NOMO-1 (cell line): ENCODE measurements at regions not wholly inside any gene's neighbourhood (a gene's known extent, or its start where the extent isn't known, plus 50 kb on each side); places are given as distances from the start of the nearest gene placed in this dataset.

ENCODE experiments used
- DNase-seq, 2 experiments: peaks; one replicate each; lab custom pipeline; 2025; ENCODE audit not compliant: unreplicated experiment in 2 of 2; lab: John Stamatoyannopoulos, UW

DNA sequence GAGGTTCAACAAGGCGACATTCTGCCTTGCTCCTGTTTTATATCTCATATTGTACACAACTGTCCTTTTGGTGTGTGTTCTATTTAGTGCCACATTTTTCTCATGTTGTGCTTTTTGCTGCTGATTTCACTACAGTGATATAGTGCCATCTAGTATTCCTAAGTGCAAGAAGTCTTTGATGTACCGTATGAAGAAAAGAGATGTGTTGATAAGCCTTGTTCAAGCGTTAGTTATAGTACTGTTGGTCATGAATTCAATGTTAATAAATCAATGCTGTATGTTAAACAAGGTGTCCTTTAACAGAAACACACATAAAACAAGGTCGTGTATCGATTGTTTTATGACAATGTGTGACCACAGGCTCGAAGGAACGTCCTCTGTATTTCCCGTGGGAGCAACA is 939.4 kb downstream of the GATA3 start:
- DNase-seq: no peak

DNA sequence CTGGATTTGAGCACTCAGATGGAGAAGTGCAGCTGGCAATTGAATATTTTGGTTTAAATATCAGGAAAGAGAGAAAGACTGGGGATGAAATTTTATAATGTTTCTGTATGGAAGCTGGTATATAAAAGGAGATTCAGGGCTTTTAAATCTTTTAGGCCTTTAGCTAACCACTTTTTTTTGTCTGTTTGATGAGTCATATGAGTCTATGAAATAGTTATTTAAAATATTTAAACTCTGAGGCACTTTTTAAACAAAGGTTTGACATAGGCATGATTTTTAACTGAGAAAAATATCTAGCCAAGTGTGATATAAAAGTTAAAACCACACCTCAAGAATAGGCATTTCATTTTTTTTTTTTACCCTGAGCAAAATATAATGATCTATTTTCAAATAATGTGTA is 944.3 kb downstream of the GATA3 start:
- no peak for DNase-seq

DNA sequence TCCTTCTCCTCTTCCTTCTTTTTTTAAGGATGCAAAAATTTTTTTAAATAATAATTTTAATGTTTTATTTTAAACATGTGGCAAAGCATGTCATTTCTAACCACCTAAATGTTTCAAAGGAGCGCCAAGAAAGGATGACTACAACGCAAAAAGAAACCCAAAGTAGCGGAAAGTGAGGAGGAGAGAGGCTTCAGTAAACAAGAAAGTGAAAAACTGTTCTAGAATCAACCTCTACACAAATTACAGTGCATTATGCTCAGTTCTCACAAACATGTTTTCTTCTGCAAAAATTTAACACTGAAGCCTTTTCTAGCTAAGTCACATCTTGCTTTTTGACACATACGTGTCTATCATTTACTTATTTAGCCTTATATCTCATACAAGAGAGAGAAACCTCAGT is 948.6 kb downstream of the GATA3 start:
- DNase-seq: no peak

DNA sequence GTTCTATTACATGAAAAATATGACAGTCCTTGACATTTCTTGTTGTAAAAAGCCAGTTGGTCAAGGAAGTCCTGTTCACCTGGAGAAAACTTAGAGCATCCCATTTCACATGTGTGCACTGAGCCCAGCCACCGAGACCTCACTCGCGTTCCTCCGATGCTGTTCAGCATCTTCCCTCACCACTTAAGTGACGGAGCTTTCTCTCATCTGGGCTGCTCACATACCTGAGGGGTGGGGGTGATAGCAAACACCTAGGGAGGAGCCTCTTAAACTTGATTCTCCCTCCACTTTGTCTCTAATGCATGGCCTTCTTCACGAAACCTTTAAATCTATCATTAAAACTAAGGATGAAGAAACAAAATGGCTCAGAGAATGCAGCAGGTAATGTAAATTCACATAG is 950.2 kb downstream of the GATA3 start:
- DNase-seq: no peak

DNA sequence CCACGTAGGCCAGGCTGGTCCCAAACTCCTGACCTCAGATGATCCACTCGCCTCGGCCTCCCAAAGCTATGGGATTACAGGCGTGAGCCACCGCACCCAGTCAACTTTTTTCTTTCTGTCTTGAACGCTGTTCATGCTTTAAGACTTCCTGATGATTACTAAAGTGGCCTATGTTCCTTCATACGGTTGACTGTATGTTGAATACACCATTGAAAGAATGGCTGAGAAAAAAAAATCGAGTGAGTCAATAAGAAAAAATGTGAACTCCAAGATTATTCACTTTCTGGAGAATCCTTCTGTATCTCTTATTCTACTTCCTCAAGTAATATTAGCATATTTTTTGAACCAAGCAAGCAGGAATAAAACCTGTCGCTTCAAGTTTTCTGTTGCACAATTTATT is 955.0 kb downstream of the GATA3 start:
- DNase-seq: no peak

DNA sequence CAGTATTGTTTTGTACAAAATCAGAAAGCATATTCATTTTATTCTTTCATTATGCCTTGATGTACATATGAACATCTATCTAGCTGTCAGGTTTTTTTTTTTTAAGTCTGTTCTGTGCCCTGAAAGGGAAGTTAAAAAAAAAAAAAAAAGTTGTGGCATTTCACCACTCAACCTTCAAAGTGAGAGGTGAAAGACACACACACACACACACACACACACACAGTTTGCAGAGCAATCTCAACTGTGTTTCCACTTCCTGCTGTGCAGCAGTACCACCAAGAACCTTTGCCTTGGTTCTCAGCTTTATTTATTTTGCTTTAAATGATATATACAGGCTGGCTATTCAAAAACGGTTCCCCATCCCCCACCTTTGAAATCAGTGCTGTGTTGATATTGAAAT is 955.6 kb downstream of the GATA3 start:
- DNase-seq: no peak

DNA sequence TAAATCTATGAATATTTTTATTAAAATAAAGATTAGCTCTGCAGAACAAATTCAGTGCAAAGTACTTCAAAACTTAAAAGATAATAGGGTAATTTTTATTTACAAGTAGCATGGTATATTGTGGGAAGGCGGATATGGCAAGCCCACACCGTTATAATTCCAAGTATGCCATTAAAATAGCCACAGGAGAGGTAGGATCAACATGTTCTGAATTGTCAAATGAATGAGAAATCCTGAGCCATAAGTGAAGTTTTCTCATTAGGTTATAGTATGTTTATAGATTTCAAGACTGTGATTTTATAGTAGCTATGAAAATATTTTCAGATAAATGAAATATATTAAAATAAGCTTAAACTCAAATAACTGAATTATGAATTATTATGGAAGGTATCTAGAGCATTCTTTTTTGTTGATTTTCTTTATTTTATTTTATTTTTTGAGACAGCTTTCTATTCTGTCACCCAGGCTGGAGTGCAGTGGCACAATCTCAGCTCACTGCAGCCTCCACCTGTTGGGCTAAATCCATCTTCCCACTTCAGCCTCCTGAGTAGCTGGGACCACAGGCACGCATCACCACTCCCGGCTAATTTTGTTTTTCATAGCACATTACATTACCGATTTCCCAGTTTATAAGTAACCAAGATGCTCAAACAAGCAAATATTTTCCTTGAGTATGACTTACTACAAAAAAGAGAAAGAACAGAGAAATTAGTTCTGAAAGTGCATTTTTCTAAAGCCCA is 956.6 kb downstream of the GATA3 start:
- DNase-seq: no peak

DNA sequence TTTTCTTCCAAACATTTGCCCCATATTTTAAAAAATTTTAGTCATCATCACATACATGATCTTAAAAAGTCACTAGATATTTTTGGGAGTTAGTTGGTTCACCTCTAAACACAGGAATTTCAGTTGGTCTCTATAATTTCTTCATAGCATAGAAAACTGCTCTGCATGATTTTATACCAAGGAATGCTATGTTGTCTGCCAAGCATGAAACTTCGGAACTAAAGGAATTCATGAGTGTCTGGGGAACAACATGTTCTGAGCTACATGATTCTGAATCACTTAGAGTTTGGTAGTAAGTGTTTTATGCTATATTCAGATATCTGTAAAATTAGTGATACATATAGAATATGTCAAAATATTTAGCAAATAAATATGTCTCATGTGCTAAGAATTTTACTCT is 957.8 kb downstream of the GATA3 start:
- no peak for DNase-seq

DNA sequence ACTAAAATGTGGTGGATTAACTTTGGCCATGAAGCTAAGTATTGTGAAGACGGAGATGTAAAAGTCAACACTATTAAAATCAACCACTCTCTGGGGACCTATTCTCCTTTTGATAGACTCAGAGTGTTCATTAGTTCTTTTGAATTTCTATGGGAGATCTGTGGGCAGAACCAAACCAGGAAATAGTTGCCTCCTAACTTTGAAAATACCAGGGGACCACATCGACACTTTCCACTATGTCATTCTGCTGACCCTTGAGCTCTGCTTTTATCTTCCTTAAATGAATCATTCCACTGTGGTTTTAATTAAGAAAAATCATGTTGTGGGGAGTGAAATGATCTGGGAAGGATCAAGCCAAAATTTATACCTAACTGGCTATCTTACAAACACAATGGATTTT is 960.5 kb downstream of the GATA3 start:
- no peak for DNase-seq

DNA sequence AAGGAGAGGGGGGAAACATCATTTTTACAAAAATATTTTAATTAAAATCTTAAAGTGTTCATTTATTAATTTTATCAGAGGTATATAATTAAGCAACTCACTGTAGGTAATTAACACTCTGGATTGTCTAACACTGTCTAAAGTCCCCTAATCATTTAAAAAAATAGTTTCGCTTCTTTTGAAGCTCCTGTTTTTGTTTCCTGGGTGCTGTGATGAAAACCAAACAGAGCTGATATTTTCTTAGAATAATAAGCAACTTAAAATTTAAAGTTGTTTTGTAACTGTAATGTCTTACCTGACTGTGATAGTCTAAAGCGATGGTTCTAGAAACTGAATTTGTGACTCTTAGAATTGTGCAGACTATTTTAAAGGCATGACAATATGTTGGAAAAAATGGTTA is 961.0 kb downstream of the GATA3 start:
- no peak for DNase-seq

DNA sequence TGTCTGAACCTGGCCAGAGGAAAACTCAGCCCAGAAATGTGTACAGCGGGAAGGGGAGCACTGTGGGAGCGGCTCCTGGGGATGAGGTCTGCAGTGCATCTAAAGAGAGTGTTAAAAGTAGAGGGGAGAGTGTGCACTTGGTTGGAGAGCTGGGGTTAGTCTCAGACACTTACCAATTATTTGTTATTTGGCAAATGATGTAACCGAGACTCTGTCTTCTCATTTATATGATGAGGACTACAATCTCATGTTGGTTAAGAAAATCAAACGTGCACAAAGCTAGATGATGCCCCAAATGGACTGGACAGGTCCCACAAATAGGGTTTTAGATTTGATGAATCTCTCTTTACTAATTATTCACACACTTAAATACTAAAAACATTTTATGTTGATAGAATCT is 962.4 kb downstream of the GATA3 start:
- DNase-seq: no peak

DNA sequence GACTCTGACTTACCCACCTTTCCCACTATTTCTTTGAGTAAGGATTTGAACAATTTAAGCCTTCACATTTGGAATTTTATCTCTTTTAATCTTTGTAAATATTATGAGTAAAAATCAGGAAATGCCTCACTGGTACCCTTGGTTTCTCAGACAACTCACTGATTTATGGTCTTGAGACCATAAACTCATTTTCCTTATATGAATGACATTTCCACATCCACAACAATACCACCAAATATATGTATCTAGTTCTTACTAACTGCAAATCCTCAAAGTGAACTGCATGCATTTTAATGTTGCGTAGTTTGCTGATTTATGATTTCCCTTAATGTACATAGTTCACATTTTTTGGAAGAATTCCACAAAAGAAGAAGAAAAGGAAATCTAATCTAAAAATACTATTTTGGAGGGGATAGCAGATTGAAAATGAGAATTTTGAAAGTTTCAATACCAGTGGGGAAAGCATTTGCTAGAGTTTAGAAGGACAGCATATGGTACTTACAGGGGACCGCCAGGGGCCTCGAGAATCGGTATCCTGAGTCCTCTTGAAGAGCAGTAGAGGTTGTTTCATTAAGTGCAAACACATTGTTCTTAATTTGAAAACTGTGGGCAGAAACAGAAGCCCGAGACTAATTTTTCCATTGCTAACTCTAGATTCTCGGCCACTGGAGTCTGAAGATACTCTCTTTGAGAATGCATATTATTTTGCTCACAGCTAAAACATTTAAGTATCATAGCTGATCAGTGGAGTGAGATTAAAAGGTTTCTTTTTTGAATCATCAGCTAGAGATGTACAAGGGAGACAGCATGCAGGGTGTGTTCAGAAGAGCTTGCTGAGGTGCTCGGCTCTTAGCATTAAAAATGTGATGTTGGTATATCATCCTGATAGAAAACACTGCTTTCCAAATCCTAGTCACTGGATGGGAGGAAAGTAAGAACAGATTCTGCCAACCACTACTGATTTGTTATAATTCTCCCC is 964.0 kb downstream of the GATA3 start:
- no peak for DNase-seq

DNA sequence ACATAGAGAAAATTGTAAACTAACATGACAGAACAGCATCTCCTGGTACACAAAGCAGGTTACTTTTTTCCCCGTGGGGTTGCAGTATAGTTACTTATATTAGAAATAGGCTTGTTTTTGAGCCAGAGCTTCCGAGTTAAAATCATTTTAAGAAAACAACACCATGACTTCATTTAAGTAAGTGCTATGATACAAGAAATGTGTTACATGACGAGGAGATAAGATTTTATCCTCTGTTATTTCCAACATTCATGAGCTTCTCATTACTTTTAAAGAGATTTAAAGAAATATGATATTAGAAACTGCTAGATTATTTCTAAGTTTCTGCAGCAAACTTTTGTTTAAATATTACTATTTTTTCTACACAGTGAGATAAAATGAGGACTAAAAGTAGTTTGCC is 968.7 kb downstream of the GATA3 start:
- DNase-seq: no peak

DNA sequence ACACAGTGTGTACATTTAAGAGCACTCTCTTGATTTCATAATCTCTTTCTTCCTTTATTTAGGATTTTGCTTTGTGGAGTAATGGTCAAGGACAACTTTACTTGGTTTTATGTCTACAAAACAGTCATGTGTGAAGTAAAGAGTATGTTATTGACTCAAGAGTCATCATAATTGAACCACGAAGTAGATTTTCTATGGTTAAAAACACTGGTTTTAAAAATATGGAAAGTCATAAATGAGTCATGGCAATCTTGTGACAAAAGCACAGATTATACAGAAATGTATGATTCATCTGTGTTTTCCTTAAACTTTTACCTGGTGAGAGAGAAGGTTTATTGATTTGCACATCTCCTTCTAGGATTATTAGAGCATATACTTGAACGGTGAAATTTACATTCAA is 969.7 kb downstream of the GATA3 start:
- DNase-seq: no peak

DNA sequence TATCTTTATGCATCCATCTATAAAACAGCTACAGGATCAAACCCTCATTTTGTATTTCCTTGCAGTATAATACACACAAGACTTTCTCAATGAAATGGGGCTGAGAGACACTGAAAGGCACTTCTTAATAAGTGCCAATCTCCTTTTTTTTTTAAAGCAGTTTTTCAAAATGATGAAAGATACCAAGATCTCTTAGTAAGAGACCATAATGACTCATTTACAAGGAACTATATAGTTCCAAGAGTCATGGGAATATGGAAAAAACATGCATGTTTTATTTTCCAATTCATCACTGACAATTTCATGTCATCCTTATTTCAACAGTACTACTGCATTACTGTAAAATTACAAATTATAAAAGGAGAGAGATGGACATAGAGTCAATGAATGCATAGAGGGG is 973.7 kb downstream of the GATA3 start:
- no peak for DNase-seq

DNA sequence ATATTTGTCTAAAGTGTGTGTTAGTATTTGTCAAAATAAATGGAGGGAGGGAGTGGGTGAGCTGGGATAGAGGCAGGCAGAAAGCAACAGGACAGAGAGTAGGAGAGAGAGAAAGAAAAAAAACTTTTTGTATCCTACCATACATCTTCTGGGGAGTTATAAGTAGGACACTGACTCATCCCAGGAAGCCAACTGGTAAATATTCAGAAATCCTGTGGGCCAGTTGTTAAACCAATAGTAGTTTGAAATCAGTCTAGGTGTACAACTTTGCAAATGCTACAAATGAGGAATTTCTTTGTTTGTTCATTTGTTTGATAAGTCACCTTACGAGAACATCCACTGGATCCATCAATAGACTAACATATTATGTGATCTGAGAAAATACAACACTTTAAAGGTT is 980.9 kb downstream of the GATA3 start:
- DNase-seq: no peak

DNA sequence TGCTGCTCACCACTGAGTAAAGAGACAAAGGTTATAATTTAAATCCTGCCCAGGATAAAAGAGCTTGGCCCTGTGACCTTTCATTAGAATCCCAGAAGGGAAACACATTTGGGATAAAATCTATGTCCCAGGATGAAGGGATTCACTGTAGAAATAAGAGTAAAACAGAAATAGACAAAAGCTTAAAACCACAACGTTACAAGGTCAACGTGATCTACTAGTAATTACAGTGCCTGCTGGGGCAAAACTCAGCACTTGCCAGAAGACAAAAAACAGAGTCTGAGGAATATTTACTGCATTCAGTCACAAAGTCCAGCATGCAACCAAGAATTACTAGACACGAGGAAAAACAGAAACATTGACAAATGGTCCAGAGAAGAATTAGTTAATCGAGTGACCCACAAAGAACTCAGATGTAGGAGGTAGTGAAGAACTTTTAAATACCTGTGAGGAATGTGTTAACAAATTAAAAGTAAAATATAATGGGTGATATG is 982.3 kb downstream of the GATA3 start:
- DNase-seq: no peak

DNA sequence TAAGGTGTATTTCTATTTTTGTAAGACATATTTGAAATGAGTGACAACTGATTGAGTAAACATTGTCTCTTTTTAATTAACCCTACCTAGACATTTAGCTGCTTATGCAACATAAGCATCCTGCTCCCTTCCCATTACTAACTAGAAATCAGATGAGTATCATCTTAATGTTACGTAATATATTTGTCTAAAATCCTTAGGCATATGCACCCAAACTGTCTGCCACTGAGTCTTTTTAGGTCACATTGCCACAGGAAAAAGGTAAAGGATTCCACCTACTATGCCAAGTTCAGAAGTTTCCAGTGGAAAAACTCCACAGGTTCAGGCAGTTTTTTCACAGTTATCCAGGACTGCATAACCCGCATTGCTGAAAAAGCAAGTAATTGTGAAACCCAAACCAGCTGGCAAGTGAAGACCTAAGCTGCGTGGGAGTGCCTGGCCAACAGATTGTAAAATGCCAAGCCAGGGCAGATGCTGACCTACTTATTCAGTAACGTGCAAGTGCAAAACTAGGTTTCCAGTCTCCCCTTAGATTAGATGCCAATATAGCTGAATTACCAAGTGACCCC is 983.7 kb downstream of the GATA3 start:
- no peak for DNase-seq

DNA sequence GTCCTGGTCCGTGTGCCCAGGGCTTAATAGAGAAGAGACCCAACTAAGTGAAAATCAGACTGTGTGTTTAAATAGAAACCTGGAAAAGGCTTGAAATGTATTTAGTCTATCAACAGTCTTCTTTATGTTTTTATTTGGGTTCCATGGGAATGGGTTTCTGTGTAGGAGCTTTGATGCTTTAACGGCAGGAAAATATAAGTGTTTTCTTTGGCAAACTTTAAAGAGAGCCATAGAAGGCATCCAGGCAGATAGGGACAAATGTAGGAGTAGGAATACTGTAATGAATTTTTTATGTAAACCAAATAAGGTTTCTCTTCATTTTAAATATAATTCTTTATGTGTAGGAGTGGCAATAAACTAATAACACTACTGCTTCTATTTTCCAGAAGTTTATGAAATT is 989.0 kb downstream of the GATA3 start:
- no peak for DNase-seq

DNA sequence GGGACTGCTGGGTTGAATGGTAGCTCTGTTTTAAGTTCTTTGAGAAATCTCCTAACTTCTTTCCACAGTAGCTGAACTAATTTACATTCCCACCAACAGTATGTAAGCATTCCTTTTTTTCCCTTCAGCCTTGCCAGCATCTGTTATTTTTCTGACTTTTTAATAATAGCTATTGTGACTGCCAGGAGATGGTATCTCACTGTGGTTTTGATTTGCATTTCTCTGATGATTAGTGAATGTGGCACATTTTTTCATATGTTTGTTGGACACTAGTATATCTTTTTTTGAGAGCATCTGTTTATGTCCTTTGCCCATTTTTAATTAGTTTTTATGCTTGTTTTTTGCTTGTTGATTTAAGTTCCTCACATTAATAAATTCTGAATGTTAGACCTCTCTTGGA is 990.8 kb downstream of the GATA3 start:
- DNase-seq: no peak

DNA sequence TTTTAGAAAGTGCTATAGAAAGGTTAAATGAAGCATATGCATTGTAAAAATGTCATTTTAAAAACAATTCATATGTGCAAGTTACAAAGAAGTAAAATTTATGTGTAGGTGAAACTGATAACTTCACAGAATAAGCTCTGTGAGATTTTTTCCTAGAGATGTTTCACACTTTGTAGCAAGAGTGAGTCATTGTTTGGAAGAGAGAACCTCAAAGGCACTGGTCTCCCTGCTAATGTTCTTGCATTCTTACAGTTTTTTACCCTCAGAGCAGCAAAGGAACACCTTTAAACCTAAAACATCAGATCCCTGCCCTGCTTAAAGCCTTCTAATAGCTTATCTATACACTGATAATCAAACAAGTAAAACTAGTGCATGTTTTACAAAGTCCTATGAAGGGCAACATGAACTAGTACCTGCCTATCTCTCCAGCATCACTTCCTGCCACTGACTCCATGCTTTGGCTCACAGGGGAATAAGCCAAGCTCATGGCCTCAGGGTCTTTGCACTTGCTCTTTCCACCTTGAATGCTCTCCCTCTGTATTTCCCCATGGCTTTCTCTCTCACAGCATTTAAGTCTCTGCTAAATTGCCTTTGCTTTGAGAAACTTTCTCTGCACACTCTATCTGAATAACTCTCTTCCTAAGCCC is 997.0 kb downstream of the GATA3 start:
- DNase-seq: no peak
